CD4-positive, alpha-beta memory T cell (primary cell): ENCODE measurements at regions not wholly inside any gene's neighbourhood (a gene's known extent, or its start where the extent isn't known, plus 50 kb on each side); places are given as distances from the start of the nearest gene placed in this dataset.

Experiments
- CTCF ChIA-PET: fragments of 350-600 bp; sonication (Branson Sonifier 250); formaldehyde crosslinking; loops from one replicate; lab custom pipeline; 2021; ENCODE audit warnings: inconsistent platforms; ENCODE audit not compliant: partially characterized antibody; lab: Charles Lee
- POLR2A ChIA-PET: fragments of 350-600 bp; sonication (Branson Sonifier 250); formaldehyde crosslinking; loops from one replicate; lab custom pipeline; 2021; ENCODE audit not compliant: partially characterized antibody; lab: Charles Lee
- DNase-seq, 5 donors: peaks; one replicate each; pipeline versions ENCODE4 v3.0.0 to v3.0.0-alpha.2; 2020 to 2022; ENCODE audit warnings: mixed read lengths in 1 of 5
- H3K27ac ChIP-seq: one replicate; pipeline ENCODE4 v1.7.0; 2013; ENCODE audit warnings: low read depth, low read length
- H3K27me3 ChIP-seq: 2 replicates; pipeline ENCODE4 v1.7.0; 2013; ENCODE audit warnings: mild to moderate bottlenecking, low read length, moderate library complexity; ENCODE audit not compliant: insufficient read depth
- H3K36me3 ChIP-seq: 2 replicates; pipeline ENCODE4 v1.7.0; 2013; ENCODE audit warnings: mild to moderate bottlenecking, low read length, moderate library complexity; ENCODE audit not compliant: insufficient read depth
- H3K4me1 ChIP-seq: 2 replicates; pipeline ENCODE4 v1.7.0; 2013; ENCODE audit warnings: mild to moderate bottlenecking, low read length, moderate library complexity; ENCODE audit not compliant: insufficient read depth
- H3K4me3 ChIP-seq, 2 donors: one replicate each; pipeline ENCODE4 v1.7.0; 2013; ENCODE audit warnings: low read length in 2 of 2, mild to moderate bottlenecking in 1 of 2
- H3K9me3 ChIP-seq, 2 donors: one replicate each; pipeline ENCODE4 v1.7.0; 2013; ENCODE audit warnings: low read length in 2 of 2, control low read depth in 1 of 2; ENCODE audit not compliant: control insufficient read depth in 1 of 2
- H3K27ac Mint-ChIP-seq, 7 donors: one replicate each; pipeline ENCODE4 v1.8.0; 2020 to 2021; ENCODE audit warnings: mixed read lengths in 7 of 7, mild to moderate bottlenecking in 6 of 7, inconsistent platforms in 3 of 7, moderate library complexity in 3 of 7
- H3K27me3 Mint-ChIP-seq, 2 donors: one replicate each; pipeline ENCODE4 v1.8.0; 2020 to 2021; ENCODE audit warnings: mixed read lengths in 2 of 2
- H3K36me3 Mint-ChIP-seq, 2 donors: one replicate each; pipeline ENCODE4 v1.8.0; 2020 to 2021; ENCODE audit warnings: mixed read lengths in 2 of 2, inconsistent platforms in 1 of 2, mild to moderate bottlenecking in 1 of 2
- H3K4me1 Mint-ChIP-seq, 4 donors: one replicate each; pipeline ENCODE4 v1.8.0; 2020 to 2021; ENCODE audit warnings: mixed read lengths in 4 of 4, mild to moderate bottlenecking in 1 of 4
- H3K4me3 Mint-ChIP-seq, 8 donors: one replicate each; pipeline ENCODE4 v1.8.0; 2020 to 2021; ENCODE audit warnings: mixed read lengths in 8 of 8, mild to moderate bottlenecking in 7 of 8, moderate library complexity in 6 of 8, inconsistent platforms in 3 of 8
- H3K9me3 Mint-ChIP-seq, 8 donors: one replicate each; pipeline ENCODE4 v1.8.0; 2020 to 2021; ENCODE audit warnings: mixed read lengths in 8 of 8, mild to moderate bottlenecking in 5 of 8, inconsistent platforms in 3 of 8, moderate library complexity in 1 of 8
- intact Hi-C: fragments of 100-400 bp; cut with micrococcal nuclease; formaldehyde crosslinking; loops from one replicate; pipeline ENCODE4 v1.15.1; 2023

- Histone ChIP-seq H3K27me3 (no peaks in the 10 kb centered on the region), H3K9me3 (no peaks in the 10 kb centered on the region), H3K27ac (no peak overlapping the region), H3K36me3 (no peaks in the 10 kb centered on the region), H3K4me1 (no peaks in the 10 kb centered on the region), H3K4me3 (no peak overlapping the region)
- no peaks in the 10 kb centered on the region for H3K36me3 Mint-ChIP-seq
- ChIA-PET POLR2A (no interaction called here), CTCF (no interaction called here)
- no peak overlapping the region for H3K27ac Mint-ChIP-seq
- DNase-seq, result no peak
- no peaks in the 10 kb centered on the region for H3K4me1 Mint-ChIP-seq
- no peaks in the 10 kb centered on the region for H3K27me3 Mint-ChIP-seq
- no peak overlapping the region for H3K4me3 Mint-ChIP-seq
- H3K9me3 Mint-ChIP-seq, result peaks cover 0 to 3% (median under 1%) of the 10 kb centered on the region in 8 donors
- intact Hi-C loops, result no loop called here
Observed at GRCh38 chr2:67055387-67056304, 341.5 kb upstream of the ETAA1 start.

GRCh38 chr2:67057123-67057522, 340.0 kb upstream of the ETAA1 start:
- peaks cover 0 to 3% (median 0%) of the 10 kb centered on the region in 8 donors for H3K9me3 Mint-ChIP-seq
- Histone ChIP-seq H3K36me3 (no peaks in the 10 kb centered on the region), H3K4me3 (no peak overlapping the region), H3K4me1 (no peaks in the 10 kb centered on the region), H3K27me3 (no peaks in the 10 kb centered on the region), H3K9me3 (no peaks in the 10 kb centered on the region), H3K27ac (no peak overlapping the region)
- ChIA-PET CTCF (no interaction called here), POLR2A (no interaction called here)
- H3K36me3 Mint-ChIP-seq, result no peaks in the 10 kb centered on the region
- no peaks in the 10 kb centered on the region for H3K27me3 Mint-ChIP-seq
- no peak overlapping the region for H3K4me3 Mint-ChIP-seq
- H3K27ac Mint-ChIP-seq, result no peak overlapping the region
- no peak for DNase-seq
- H3K4me1 Mint-ChIP-seq, result no peaks in the 10 kb centered on the region
- intact Hi-C loops, result no loop called here

- no peak overlapping the region for H3K4me3 Mint-ChIP-seq
- no peak overlapping the region for H3K27ac Mint-ChIP-seq
- H3K9me3 ChIP-seq, result no peaks in the 10 kb centered on the region
- DNase-seq, result no peak
- no peaks in the 10 kb centered on the region for H3K4me1 ChIP-seq
- ChIA-PET CTCF (no interaction called here), POLR2A (no interaction called here)
- no peaks in the 10 kb centered on the region for H3K27me3 Mint-ChIP-seq
- no peak overlapping the region for H3K4me3 ChIP-seq
- H3K36me3 ChIP-seq, result no peaks in the 10 kb centered on the region
- H3K36me3 Mint-ChIP-seq, result no peaks in the 10 kb centered on the region
- H3K9me3 Mint-ChIP-seq, result peaks cover 0 to 3% (median 0%) of the 10 kb centered on the region in 8 donors
- H3K27ac ChIP-seq, result no peak overlapping the region
- H3K4me1 Mint-ChIP-seq, result no peaks in the 10 kb centered on the region
- intact Hi-C loops, result no loop called here
- no peaks in the 10 kb centered on the region for H3K27me3 ChIP-seq
Observed at GRCh38 chr2:67057901-67058703, 339.0 kb upstream of the ETAA1 start.

- Histone ChIP-seq H3K27me3 (no peaks in the 10 kb centered on the region), H3K27ac (no peak overlapping the region), H3K9me3 (no peaks in the 10 kb centered on the region), H3K4me3 (no peak overlapping the region), H3K36me3 (no peaks in the 10 kb centered on the region), H3K4me1 (no peaks in the 10 kb centered on the region)
- H3K4me3 Mint-ChIP-seq, result no peak overlapping the region
- H3K9me3 Mint-ChIP-seq, result peaks cover 0 to 10% (median 3%) of the 10 kb centered on the region in 8 donors
- no peak overlapping the region for H3K27ac Mint-ChIP-seq
- no peaks in the 10 kb centered on the region for H3K27me3 Mint-ChIP-seq
- ChIA-PET POLR2A (no interaction called here), CTCF (no interaction called here)
- H3K4me1 Mint-ChIP-seq, result no peaks in the 10 kb centered on the region
- intact Hi-C loops, result no loop called here
- no peak for DNase-seq
- H3K36me3 Mint-ChIP-seq, result no peaks in the 10 kb centered on the region
Observed at GRCh38 chr2:67065046-67065445, 332.1 kb upstream of the ETAA1 start.

GRCh38 chr2:67066782-67067181, 330.4 kb upstream of the ETAA1 start:
- H3K4me3 ChIP-seq, result no peak overlapping the region
- H3K27me3 ChIP-seq, result no peaks in the 10 kb centered on the region
- no peaks in the 10 kb centered on the region for H3K9me3 ChIP-seq
- ChIA-PET POLR2A (no interaction called here), CTCF (no interaction called here)
- H3K9me3 Mint-ChIP-seq, result peaks cover 0 to 10% (median 3%) of the 10 kb centered on the region in 8 donors
- DNase-seq, result no peak
- intact Hi-C loops, result no loop called here
- H3K27ac Mint-ChIP-seq, result no peak overlapping the region
- no peaks in the 10 kb centered on the region for H3K36me3 ChIP-seq
- no peak overlapping the region for H3K4me3 Mint-ChIP-seq
- H3K36me3 Mint-ChIP-seq, result no peaks in the 10 kb centered on the region
- H3K27me3 Mint-ChIP-seq, result no peaks in the 10 kb centered on the region
- H3K27ac ChIP-seq, result no peak overlapping the region
- no peaks in the 10 kb centered on the region for H3K4me1 ChIP-seq
- no peaks in the 10 kb centered on the region for H3K4me1 Mint-ChIP-seq

- CTCF ChIA-PET, result no interaction called here
- Histone ChIP-seq H3K36me3 (no peaks in the 10 kb centered on the region), H3K27ac (no peak overlapping the region), H3K27me3 (no peaks in the 10 kb centered on the region), H3K9me3 (no peaks in the 10 kb centered on the region), H3K4me3 (no peak overlapping the region), H3K4me1 (no peaks in the 10 kb centered on the region)
- Mint-ChIP-seq H3K9me3 (peaks cover 0 to 10% (median 3%) of the 10 kb centered on the region in 8 donors), H3K36me3 (no peaks in the 10 kb centered on the region), H3K27me3 (no peaks in the 10 kb centered on the region), H3K4me1 (no peaks in the 10 kb centered on the region), H3K27ac (no peak overlapping the region), H3K4me3 (no peak overlapping the region)
- intact Hi-C loops, result no loop called here
- POLR2A ChIA-PET, result no interaction called here
- no peak for DNase-seq
Observed at GRCh38 chr2:67067656-67068055, 329.5 kb upstream of the ETAA1 start.

- Histone ChIP-seq H3K9me3 (no peaks in the 10 kb centered on the region), H3K27me3 (no peaks in the 10 kb centered on the region), H3K27ac (no peak overlapping the region), H3K4me3 (no peak overlapping the region), H3K36me3 (no peaks in the 10 kb centered on the region), H3K4me1 (no peaks in the 10 kb centered on the region)
- ChIA-PET CTCF (no interaction called here), POLR2A (no interaction called here)
- Mint-ChIP-seq H3K27me3 (no peaks in the 10 kb centered on the region), H3K9me3 (peaks cover 0 to 12% (median 4%) of the 10 kb centered on the region in 8 donors), H3K36me3 (no peaks in the 10 kb centered on the region), H3K4me3 (no peak overlapping the region), H3K4me1 (no peaks in the 10 kb centered on the region), H3K27ac (peak overlapping the region in 1 of 7 donors; percentile 71)
- intact Hi-C loops, result no loop called here
- DNase-seq, result no peak
Observed at GRCh38 chr2:67070826-67071225, 326.3 kb upstream of the ETAA1 start.
